Ishikawa (cell line): ENCODE measurements at regions not wholly inside any gene's neighbourhood (a gene's known extent, or its start where the extent isn't known, plus 50 kb on each side); places are given as distances from the start of the nearest gene placed in this dataset.

ENCODE experiments used
- CEBPB ChIP-seq: IDR thresholded peaks from 2 replicates; pipeline ENCODE4 v1.6.1; 2012
- EGR1 ChIP-seq: IDR thresholded peaks from 2 replicates; pipeline ENCODE4 v1.6.1; 2012
- EP300 ChIP-seq: IDR thresholded peaks from 2 replicates; pipeline ENCODE4 v1.6.1; 2012; ENCODE audit warnings: borderline replicate concordance
- RAD21 ChIP-seq: IDR thresholded peaks from 2 replicates; pipeline ENCODE4 v1.6.1; 2012; ENCODE audit warnings: low read depth
- TCF12 ChIP-seq: IDR thresholded peaks from 2 replicates; pipeline ENCODE4 v1.6.1; 2012; ENCODE audit warnings: low read depth
- ZBTB7A ChIP-seq: IDR thresholded peaks from 2 replicates; pipeline ENCODE4 v1.6.1; 2012; ENCODE audit warnings: low read depth
- TF ChIP-seq, protein P1 (sequence below): IDR thresholded peaks from 2 replicates; pipeline ENCODE4 v1.6.1; 2012; ENCODE audit warnings: low read depth, mild to moderate bottlenecking
- TF ChIP-seq, protein P2 (sequence below): IDR thresholded peaks from 2 replicates; pipeline ENCODE4 v1.6.1; 2012

DNA sequence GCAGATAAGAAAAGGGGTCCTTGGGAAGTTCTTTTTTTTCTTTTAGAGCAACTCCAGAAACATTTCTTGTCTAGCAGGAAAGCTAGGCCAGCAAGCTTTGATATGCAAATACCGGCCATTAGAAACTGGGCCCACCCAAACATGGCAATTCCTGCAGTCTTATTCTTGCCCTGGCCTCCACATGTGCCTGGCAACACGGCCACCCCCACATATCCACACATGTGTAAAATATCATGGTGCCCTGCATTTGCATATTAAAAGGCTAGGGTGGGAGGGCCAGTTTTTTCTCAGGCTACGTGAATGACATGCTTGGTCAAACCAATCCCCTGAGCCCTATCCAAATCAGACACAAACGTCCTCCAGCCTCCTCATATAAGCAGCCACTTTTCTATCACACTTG lies 171.7 kb upstream of the ZCCHC13 start:
- TF ChIP-seq, protein P1, sequence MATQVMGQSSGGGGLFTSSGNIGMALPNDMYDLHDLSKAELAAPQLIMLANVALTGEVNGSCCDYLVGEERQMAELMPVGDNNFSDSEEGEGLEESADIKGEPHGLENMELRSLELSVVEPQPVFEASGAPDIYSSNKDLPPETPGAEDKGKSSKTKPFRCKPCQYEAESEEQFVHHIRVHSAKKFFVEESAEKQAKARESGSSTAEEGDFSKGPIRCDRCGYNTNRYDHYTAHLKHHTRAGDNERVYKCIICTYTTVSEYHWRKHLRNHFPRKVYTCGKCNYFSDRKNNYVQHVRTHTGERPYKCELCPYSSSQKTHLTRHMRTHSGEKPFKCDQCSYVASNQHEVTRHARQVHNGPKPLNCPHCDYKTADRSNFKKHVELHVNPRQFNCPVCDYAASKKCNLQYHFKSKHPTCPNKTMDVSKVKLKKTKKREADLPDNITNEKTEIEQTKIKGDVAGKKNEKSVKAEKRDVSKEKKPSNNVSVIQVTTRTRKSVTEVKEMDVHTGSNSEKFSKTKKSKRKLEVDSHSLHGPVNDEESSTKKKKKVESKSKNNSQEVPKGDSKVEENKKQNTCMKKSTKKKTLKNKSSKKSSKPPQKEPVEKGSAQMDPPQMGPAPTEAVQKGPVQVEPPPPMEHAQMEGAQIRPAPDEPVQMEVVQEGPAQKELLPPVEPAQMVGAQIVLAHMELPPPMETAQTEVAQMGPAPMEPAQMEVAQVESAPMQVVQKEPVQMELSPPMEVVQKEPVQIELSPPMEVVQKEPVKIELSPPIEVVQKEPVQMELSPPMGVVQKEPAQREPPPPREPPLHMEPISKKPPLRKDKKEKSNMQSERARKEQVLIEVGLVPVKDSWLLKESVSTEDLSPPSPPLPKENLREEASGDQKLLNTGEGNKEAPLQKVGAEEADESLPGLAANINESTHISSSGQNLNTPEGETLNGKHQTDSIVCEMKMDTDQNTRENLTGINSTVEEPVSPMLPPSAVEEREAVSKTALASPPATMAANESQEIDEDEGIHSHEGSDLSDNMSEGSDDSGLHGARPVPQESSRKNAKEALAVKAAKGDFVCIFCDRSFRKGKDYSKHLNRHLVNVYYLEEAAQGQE, result no peak
- TF ChIP-seq EGR1 (no peak), EP300 (no peak), TCF12 (no peak), RAD21 (no peak), ZBTB7A (no peak), CEBPB (no peak)
- TF ChIP-seq, protein P2, sequence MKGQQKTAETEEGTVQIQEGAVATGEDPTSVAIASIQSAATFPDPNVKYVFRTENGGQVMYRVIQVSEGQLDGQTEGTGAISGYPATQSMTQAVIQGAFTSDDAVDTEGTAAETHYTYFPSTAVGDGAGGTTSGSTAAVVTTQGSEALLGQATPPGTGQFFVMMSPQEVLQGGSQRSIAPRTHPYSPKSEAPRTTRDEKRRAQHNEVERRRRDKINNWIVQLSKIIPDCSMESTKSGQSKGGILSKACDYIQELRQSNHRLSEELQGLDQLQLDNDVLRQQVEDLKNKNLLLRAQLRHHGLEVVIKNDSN, result no peak
